Liver (tissue), 3 donors: ENCODE measurements at regions not wholly inside any gene's neighbourhood (a gene's known extent, or its start where the extent isn't known, plus 50 kb on each side); places are given as distances from the start of the nearest gene placed in this dataset.

Experiments
- JUND ChIP-seq, 2 donors: IDR thresholded peaks; 2 replicates each; pipeline ENCODE4 v1.6.1; 2016; ENCODE audit warnings: antibody characterized with exemption in 2 of 2
- TF ChIP-seq, protein P1 (sequence below): fragments of 150-350 bp; IDR thresholded peaks from 2 replicates; pipeline ENCODE4 v1.5.1; 2017; ENCODE audit warnings: improper control_type of control experiment, low read depth, low read length; ENCODE audit not compliant: missing input control
- TF ChIP-seq, protein P2 (sequence below): IDR thresholded peaks from 2 replicates; pipeline ENCODE4 v1.6.1; 2016; ENCODE audit warnings: antibody characterized with exemption, mild to moderate bottlenecking
- donor health status: healthy.
- donor health status: healthy.

- TF ChIP-seq, protein P1, sequence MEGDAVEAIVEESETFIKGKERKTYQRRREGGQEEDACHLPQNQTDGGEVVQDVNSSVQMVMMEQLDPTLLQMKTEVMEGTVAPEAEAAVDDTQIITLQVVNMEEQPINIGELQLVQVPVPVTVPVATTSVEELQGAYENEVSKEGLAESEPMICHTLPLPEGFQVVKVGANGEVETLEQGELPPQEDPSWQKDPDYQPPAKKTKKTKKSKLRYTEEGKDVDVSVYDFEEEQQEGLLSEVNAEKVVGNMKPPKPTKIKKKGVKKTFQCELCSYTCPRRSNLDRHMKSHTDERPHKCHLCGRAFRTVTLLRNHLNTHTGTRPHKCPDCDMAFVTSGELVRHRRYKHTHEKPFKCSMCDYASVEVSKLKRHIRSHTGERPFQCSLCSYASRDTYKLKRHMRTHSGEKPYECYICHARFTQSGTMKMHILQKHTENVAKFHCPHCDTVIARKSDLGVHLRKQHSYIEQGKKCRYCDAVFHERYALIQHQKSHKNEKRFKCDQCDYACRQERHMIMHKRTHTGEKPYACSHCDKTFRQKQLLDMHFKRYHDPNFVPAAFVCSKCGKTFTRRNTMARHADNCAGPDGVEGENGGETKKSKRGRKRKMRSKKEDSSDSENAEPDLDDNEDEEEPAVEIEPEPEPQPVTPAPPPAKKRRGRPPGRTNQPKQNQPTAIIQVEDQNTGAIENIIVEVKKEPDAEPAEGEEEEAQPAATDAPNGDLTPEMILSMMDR: no peak
- TF ChIP-seq, protein P2, sequence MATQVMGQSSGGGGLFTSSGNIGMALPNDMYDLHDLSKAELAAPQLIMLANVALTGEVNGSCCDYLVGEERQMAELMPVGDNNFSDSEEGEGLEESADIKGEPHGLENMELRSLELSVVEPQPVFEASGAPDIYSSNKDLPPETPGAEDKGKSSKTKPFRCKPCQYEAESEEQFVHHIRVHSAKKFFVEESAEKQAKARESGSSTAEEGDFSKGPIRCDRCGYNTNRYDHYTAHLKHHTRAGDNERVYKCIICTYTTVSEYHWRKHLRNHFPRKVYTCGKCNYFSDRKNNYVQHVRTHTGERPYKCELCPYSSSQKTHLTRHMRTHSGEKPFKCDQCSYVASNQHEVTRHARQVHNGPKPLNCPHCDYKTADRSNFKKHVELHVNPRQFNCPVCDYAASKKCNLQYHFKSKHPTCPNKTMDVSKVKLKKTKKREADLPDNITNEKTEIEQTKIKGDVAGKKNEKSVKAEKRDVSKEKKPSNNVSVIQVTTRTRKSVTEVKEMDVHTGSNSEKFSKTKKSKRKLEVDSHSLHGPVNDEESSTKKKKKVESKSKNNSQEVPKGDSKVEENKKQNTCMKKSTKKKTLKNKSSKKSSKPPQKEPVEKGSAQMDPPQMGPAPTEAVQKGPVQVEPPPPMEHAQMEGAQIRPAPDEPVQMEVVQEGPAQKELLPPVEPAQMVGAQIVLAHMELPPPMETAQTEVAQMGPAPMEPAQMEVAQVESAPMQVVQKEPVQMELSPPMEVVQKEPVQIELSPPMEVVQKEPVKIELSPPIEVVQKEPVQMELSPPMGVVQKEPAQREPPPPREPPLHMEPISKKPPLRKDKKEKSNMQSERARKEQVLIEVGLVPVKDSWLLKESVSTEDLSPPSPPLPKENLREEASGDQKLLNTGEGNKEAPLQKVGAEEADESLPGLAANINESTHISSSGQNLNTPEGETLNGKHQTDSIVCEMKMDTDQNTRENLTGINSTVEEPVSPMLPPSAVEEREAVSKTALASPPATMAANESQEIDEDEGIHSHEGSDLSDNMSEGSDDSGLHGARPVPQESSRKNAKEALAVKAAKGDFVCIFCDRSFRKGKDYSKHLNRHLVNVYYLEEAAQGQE: no peak
- TF ChIP-seq JUND (IDR thresholded peaks at IDR 0.05): no peak
These were observed 493.8 kb upstream of the ZFP42 start for GRCh38 chr4:187501731-187502130.
